Panc1 (cell line): ENCODE measurements at regions not wholly inside any gene's neighbourhood (a gene's known extent, or its start where the extent isn't known, plus 50 kb on each side); places are given as distances from the start of the nearest gene placed in this dataset.

Experiments
- ATAC-seq: fragments of 200-7000 bp; cut with Tn5 transposase; 2 replicates; pipeline ENCODE4 v1.9.1; 2020; ENCODE audit warnings: mild to moderate bottlenecking, moderate library complexity
- BruUV-seq: library from RNA; stranded (reverse); fragments of 400-500 nt; replicated peaks from 2 replicates; lab custom pipeline; 2021; lab: Mats Ljungman, UMichigan
- CTCF ChIA-PET: fragments of 300-600 bp; sonication (Branson Sonifier 250); formaldehyde crosslinking; loops from one replicate; lab custom pipeline; 2022; ENCODE audit warnings: antibody characterized with exemption; lab: Charles Lee
- POLR2A ChIA-PET: fragments of 300-600 bp; sonication (Branson Sonifier 250); formaldehyde crosslinking; loops from one replicate; lab custom pipeline; 2022; ENCODE audit warnings: antibody characterized with exemption; lab: Charles Lee
- DNase-seq: peaks from one replicate; pipeline ENCODE4 v3.0.0-alpha.2; 2010; ENCODE audit warnings: low read depth, low spot score
- H3K27ac ChIP-seq: 2 replicates; pipeline ENCODE4 v1.5.1; 2011; ENCODE audit warnings: mild to moderate bottlenecking, low read length, inconsistent platforms
- H3K27me3 ChIP-seq: fragments of 200-500 bp; sonication (Bioruptor generic); 2 replicates; pipeline ENCODE4 v1.6.0; 2014; ENCODE audit warnings: low read length, inconsistent platforms; ENCODE audit not compliant: control insufficient read depth, insufficient read depth
- H3K36me3 ChIP-seq: fragments of 200-500 bp; sonication (Bioruptor generic); 2 replicates; pipeline ENCODE4 v1.5.1; 2014; ENCODE audit warnings: inconsistent platforms, mild to moderate bottlenecking, low read length, moderate library complexity; ENCODE audit not compliant: control insufficient read depth, insufficient read depth
- H3K4me1 ChIP-seq: 2 replicates; pipeline ENCODE4 v1.5.1; 2011; ENCODE audit warnings: inconsistent platforms, mild to moderate bottlenecking, low read length, moderate library complexity; ENCODE audit not compliant: control insufficient read depth, insufficient read depth
- H3K4me3 ChIP-seq, 2 experiments: 2 replicates each; pipeline ENCODE4 v1.5.1; 2011 to 2012; ENCODE audit warnings: low read depth in 2 of 2, low read length in 2 of 2, mild to moderate bottlenecking in 2 of 2, inconsistent platforms in 1 of 2, moderate library complexity in 1 of 2
- H3K9me3 ChIP-seq: fragments of 200-500 bp; sonication (Bioruptor generic); 2 replicates; pipeline ENCODE4 v1.5.1; 2014; ENCODE audit warnings: low read depth, mild to moderate bottlenecking, inconsistent platforms, low read length, moderate library complexity; ENCODE audit not compliant: control insufficient read depth, insufficient read depth
- POLR2AphosphoS5 ChIP-seq: IDR thresholded peaks from 2 replicates; pipeline ENCODE4 v1.6.1; 2012; ENCODE audit warnings: mild to moderate bottlenecking, low read depth, low read length, moderate library complexity
- REST ChIP-seq, 2 experiments: IDR thresholded peaks; 2 replicates each; pipeline ENCODE4 v1.6.1; 2011 to 2012; ENCODE audit warnings: low read depth in 2 of 2, control low read depth in 1 of 2, low read length in 1 of 2, mild to moderate bottlenecking in 1 of 2, moderate library complexity in 1 of 2; ENCODE audit not compliant: insufficient read depth in 1 of 2
- SIN3A ChIP-seq: IDR thresholded peaks from 2 replicates; pipeline ENCODE4 v1.6.1; 2012; ENCODE audit warnings: low read depth, mild to moderate bottlenecking, low read length, moderate library complexity, borderline replicate concordance; ENCODE audit not compliant: insufficient read depth
- TCF7L2 ChIP-seq: IDR thresholded peaks from 2 replicates; pipeline ENCODE4 v1.6.1; 2011; ENCODE audit warnings: mild to moderate bottlenecking, low read depth, low read length, inconsistent platforms
- in situ Hi-C: cut with HindIII; loops from 2 replicates; pipeline ENCODE4 v1.10.0; 2016; ENCODE audit warnings: low sequenced_read_pairs, low pct_unique_long_range_greater_than_20kb
- intact Hi-C: fragments of 100-400 bp; cut with micrococcal nuclease; formaldehyde crosslinking; loops from one replicate; pipeline ENCODE4 v1.10.0; 2022; ENCODE audit not compliant: unreplicated experiment
- TF ChIP-seq, protein P1 (sequence below): fragments of 450-650 bp; IDR thresholded peaks from 2 replicates; pipeline ENCODE4 v1.5.1; 2017; ENCODE audit warnings: mild to moderate bottlenecking

DNA sequence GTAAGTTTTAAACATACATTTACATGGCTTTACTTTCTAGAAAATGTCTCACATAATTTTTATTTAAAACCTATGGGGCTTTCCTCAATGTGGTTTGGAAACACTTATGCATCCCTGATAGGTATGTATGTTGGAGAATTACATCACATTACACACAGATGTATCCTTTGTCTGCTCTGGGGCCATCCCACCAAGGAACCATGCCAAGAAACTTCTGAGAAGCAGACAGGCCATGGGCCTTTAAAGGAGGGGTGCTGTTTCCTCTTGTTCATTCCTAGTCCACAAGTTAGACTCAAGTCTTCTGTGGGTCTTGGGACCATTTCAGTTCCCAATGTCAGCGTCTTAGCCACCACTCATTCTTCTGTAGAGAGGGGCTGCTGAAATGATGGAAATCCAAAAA, 162.0 kb upstream of the SETBP1 start:
- H3K4me3 ChIP-seq: no peak overlapping the region
- TF ChIP-seq SIN3A (no peak), POLR2AphosphoS5 (no peak), TCF7L2 (no peak), REST (IDR thresholded peaks at IDR 0.05; ENCODE audit: insufficient read depth in 1 of 2, low read depth in 2 of 2, low read length in 1 of 2) (no peak)
- TF ChIP-seq, protein P1, sequence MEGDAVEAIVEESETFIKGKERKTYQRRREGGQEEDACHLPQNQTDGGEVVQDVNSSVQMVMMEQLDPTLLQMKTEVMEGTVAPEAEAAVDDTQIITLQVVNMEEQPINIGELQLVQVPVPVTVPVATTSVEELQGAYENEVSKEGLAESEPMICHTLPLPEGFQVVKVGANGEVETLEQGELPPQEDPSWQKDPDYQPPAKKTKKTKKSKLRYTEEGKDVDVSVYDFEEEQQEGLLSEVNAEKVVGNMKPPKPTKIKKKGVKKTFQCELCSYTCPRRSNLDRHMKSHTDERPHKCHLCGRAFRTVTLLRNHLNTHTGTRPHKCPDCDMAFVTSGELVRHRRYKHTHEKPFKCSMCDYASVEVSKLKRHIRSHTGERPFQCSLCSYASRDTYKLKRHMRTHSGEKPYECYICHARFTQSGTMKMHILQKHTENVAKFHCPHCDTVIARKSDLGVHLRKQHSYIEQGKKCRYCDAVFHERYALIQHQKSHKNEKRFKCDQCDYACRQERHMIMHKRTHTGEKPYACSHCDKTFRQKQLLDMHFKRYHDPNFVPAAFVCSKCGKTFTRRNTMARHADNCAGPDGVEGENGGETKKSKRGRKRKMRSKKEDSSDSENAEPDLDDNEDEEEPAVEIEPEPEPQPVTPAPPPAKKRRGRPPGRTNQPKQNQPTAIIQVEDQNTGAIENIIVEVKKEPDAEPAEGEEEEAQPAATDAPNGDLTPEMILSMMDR: no peak
- in situ Hi-C loops: no loop called here
- H3K4me1 ChIP-seq: no peaks in the 10 kb centered on the region
- DNase-seq (no peak), ATAC-seq (no peak)
- H3K36me3 ChIP-seq: no peaks in the 10 kb centered on the region
- no TSS peak for BruUV-seq
- H3K27ac ChIP-seq: no peak overlapping the region
- intact Hi-C loops: no loop called here
- H3K27me3 ChIP-seq: no peaks in the 10 kb centered on the region
- H3K9me3 ChIP-seq: no peaks in the 10 kb centered on the region
- ChIA-PET POLR2A (no interaction called here), CTCF (no interaction called here)

GRCh38 chr18:44520981-44521667, 159.6 kb upstream of the SETBP1 start:
- in situ Hi-C loops (no loop called here), intact Hi-C loops (no loop called here)
- H3K27me3 ChIP-seq: no peaks in the 10 kb centered on the region
- ATAC-seq: no peak
- ChIA-PET POLR2A (no interaction called here), CTCF (no interaction called here)
- TF ChIP-seq SIN3A: no peak
- no peak for TF ChIP-seq POLR2AphosphoS5
- TF ChIP-seq, protein P1: no peak
- no peak for TF ChIP-seq REST (IDR thresholded peaks at IDR 0.05; ENCODE audit: insufficient read depth in 1 of 2, low read depth in 2 of 2, low read length in 1 of 2)
- no peaks in the 10 kb centered on the region for H3K36me3 ChIP-seq
- H3K4me1 ChIP-seq: no peaks in the 10 kb centered on the region
- no TSS peak for BruUV-seq
- no peak for DNase-seq
- no peaks in the 10 kb centered on the region for H3K9me3 ChIP-seq
- no peak overlapping the region for H3K4me3 ChIP-seq
- no peak overlapping the region for H3K27ac ChIP-seq
